Stimulated activated effector memory CD8-positive, alpha-beta T cell treated with anti-CD3 and anti-CD28 coated beads, Interleukin-12 subunit alpha, Interleukin-12 subunit beta, amount 100 ng/mL, for 72 hours (primary cell): ENCODE measurements at regions not wholly inside any gene's neighbourhood (a gene's known extent, or its start where the extent isn't known, plus 50 kb on each side); places are given as distances from the start of the nearest gene placed in this dataset.
"Not testable (repeated sequence)": the region's sequence is repeated elsewhere in the genome, so short reads cannot be mapped to it uniquely, and the experiment has no call there.

Experiments used
- ATAC-seq: fragments of 150-1000 bp; cut with Tn5 transposase; 2 replicates; pipeline ENCODE4 v1.10.0; 2021
- DNase-seq, 2 donors: peaks; one replicate each; pipeline ENCODE4 v3.0.0; 2021 to 2022; ENCODE audit warnings: low spot score in 2 of 2
- H3K27ac Mint-ChIP-seq: one replicate; pipeline ENCODE4 v1.8.0; 2022; ENCODE audit warnings: mild to moderate bottlenecking, mixed read lengths
- H3K36me3 Mint-ChIP-seq: one replicate; pipeline ENCODE4 v1.8.0; 2022; ENCODE audit warnings: mild to moderate bottlenecking, mixed read lengths
- H3K4me1 Mint-ChIP-seq: one replicate; pipeline ENCODE4 v1.8.0; 2022; ENCODE audit warnings: mixed read lengths
- H3K4me3 Mint-ChIP-seq: one replicate; pipeline ENCODE4 v1.8.0; 2022; ENCODE audit warnings: mild to moderate bottlenecking, mixed read lengths
- H3K9me3 Mint-ChIP-seq: one replicate; pipeline ENCODE4 v1.8.0; 2022; ENCODE audit warnings: mixed read lengths

- Mint-ChIP-seq H3K4me1 (no peaks in the 10 kb centered on the region), H3K27ac (no peak overlapping the region), H3K36me3 (no peaks in the 10 kb centered on the region), H3K4me3 (no peak overlapping the region), H3K9me3 (peaks cover 6% of the 10 kb centered on the region)
- ATAC-seq (no peak), DNase-seq (no peak)
Measured at GRCh38 chrX:63426519-63426918, 75.4 kb upstream of the SPIN4 start.

- Mint-ChIP-seq H3K4me1 (no peaks in the 10 kb centered on the region), H3K27ac (no peak overlapping the region), H3K9me3 (peaks cover 11% of the 10 kb centered on the region), H3K4me3 (no peak overlapping the region), H3K36me3 (no peaks in the 10 kb centered on the region)
- DNase-seq, result no peak
- no peak for ATAC-seq
Measured at GRCh38 chrX:63424063-63424462, 72.9 kb upstream of the SPIN4 start.

- Mint-ChIP-seq H3K27ac (no peak overlapping the region), H3K9me3 (peaks cover 15% of the 10 kb centered on the region), H3K4me1 (no peaks in the 10 kb centered on the region), H3K4me3 (no peak overlapping the region), H3K36me3 (no peaks in the 10 kb centered on the region)
- no peak for DNase-seq
- ATAC-seq, result no peak
Measured at GRCh38 chrX:63421411-63421810, 70.3 kb upstream of the SPIN4 start.

GRCh38 chrX:63418211-63418610, 67.1 kb upstream of the SPIN4 start:
- ATAC-seq (no peak), DNase-seq (no peak)
- Mint-ChIP-seq H3K9me3 (peaks cover 10% of the 10 kb centered on the region), H3K27ac (no peak overlapping the region), H3K4me1 (no peaks in the 10 kb centered on the region), H3K4me3 (no peak overlapping the region), H3K36me3 (no peaks in the 10 kb centered on the region)

- Mint-ChIP-seq H3K9me3 (peaks cover 9% of the 10 kb centered on the region), H3K4me3 (no peak overlapping the region), H3K36me3 (no peaks in the 10 kb centered on the region), H3K4me1 (no peaks in the 10 kb centered on the region), H3K27ac (no peak overlapping the region)
- DNase-seq (no peak), ATAC-seq (no peak)
Measured at GRCh38 chrX:63417649-63418048, 66.5 kb upstream of the SPIN4 start.

GRCh38 chrX:63409934-63410333, 58.8 kb upstream of the SPIN4 start:
- not testable (repeated sequence) for DNase-seq, H3K4me3 Mint-ChIP-seq, H3K4me1 Mint-ChIP-seq, H3K27ac Mint-ChIP-seq, ATAC-seq, H3K9me3 Mint-ChIP-seq, H3K36me3 Mint-ChIP-seq

- Mint-ChIP-seq H3K4me3 (no peak overlapping the region), H3K27ac (no peak overlapping the region), H3K36me3 (no peaks in the 10 kb centered on the region), H3K4me1 (no peaks in the 10 kb centered on the region), H3K9me3 (peaks cover 5% of the 10 kb centered on the region)
- no peak for DNase-seq
- no peak for ATAC-seq
Measured at GRCh38 chrX:63408050-63408449, 56.9 kb upstream of the SPIN4 start.

GRCh38 chrX:63404332-63404731, 53.2 kb upstream of the SPIN4 start:
- no peak overlapping the region for H3K4me3 Mint-ChIP-seq
- DNase-seq (no peak), ATAC-seq (no peak)
- H3K27ac Mint-ChIP-seq, result no peak overlapping the region
- H3K9me3 Mint-ChIP-seq, result peaks cover 3% of the 10 kb centered on the region
- no peaks in the 10 kb centered on the region for H3K4me1 Mint-ChIP-seq
- H3K36me3 Mint-ChIP-seq, result no peaks in the 10 kb centered on the region

GRCh38 chrX:63402106-63402505, 51.0 kb upstream of the SPIN4 start:
- Mint-ChIP-seq H3K4me1 (no peaks in the 10 kb centered on the region), H3K9me3 (peaks cover 3% of the 10 kb centered on the region), H3K27ac (no peak overlapping the region), H3K36me3 (no peaks in the 10 kb centered on the region), H3K4me3 (no peak overlapping the region)
- ATAC-seq (no peak), DNase-seq (no peak)
